Chondrocyte (in vitro differentiated cells): ENCODE measurements at regions not wholly inside any gene's neighbourhood (a gene's known extent, or its start where the extent isn't known, plus 50 kb on each side); places are given as distances from the start of the nearest gene placed in this dataset.

Experiments used
- DNase-seq: peaks from one replicate; pipeline ENCODE4 v3.0.0; 2021; ENCODE audit warnings: mixed read lengths, low spot score
- H3K27ac Mint-ChIP-seq: one replicate; pipeline ENCODE4 v1.8.0; 2021; ENCODE audit warnings: mild to moderate bottlenecking, moderate library complexity, mixed read lengths; ENCODE audit not compliant: unreplicated experiment
- H3K27me3 Mint-ChIP-seq: 2 replicates; pipeline ENCODE4 v1.8.0; 2021; ENCODE audit warnings: low read depth, mixed read lengths
- H3K36me3 Mint-ChIP-seq: 2 replicates; pipeline ENCODE4 v1.8.0; 2021; ENCODE audit warnings: low read depth, mixed read lengths
- H3K4me1 Mint-ChIP-seq: 2 replicates; pipeline ENCODE4 v1.8.0; 2021; ENCODE audit warnings: low read depth, mild to moderate bottlenecking, mixed read lengths
- H3K4me3 Mint-ChIP-seq: one replicate; pipeline ENCODE4 v1.8.0; 2021; ENCODE audit warnings: mild to moderate bottlenecking, moderate library complexity, mixed read lengths; ENCODE audit not compliant: unreplicated experiment
- H3K9me3 Mint-ChIP-seq: 2 replicates; pipeline ENCODE4 v1.8.0; 2021; ENCODE audit warnings: low read depth, mixed read lengths
- CTCF ChIP-seq: fragments of 200-600 bp; sonication (generic); IDR thresholded peaks from 2 replicates; pipeline ENCODE4 v1.5.0; 2021; ENCODE audit warnings: antibody characterized with exemption, mild to moderate bottlenecking, moderate library complexity

DNA sequence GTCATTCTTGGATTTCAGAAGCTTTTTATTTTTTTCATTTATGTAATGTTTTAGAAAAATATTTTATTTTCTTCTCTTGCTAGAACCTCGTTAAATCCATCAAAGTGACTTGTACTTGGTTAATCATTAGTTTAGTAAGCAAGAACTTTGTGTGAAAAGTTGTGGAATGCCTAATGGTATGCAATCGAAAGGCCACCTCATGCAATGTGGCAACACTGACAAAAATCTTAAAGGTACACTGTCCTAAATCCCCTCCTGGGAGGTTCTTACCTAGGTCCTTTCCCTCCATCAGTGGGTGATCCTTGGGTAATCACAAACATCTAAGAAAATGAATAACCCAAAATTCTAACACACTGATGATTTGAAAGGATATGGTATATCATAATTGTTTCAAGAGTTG is 304.2 kb downstream of the DNAH5 start:
- Mint-ChIP-seq H3K27ac (no peak overlapping the region), H3K36me3 (no peaks in the 10 kb centered on the region), H3K27me3 (no peaks in the 10 kb centered on the region), H3K9me3 (peaks cover 3% of the 10 kb centered on the region), H3K4me3 (no peak overlapping the region), H3K4me1 (no peaks in the 10 kb centered on the region)
- no peak for TF ChIP-seq CTCF
- no peak for DNase-seq

GRCh38 chr5:13632676-13633075 is 311.8 kb downstream of the DNAH5 start:
- H3K27ac Mint-ChIP-seq = no peak overlapping the region
- H3K36me3 Mint-ChIP-seq = no peaks in the 10 kb centered on the region
- H3K27me3 Mint-ChIP-seq = peaks cover 2% of the 10 kb centered on the region
- H3K4me1 Mint-ChIP-seq = no peaks in the 10 kb centered on the region
- H3K9me3 Mint-ChIP-seq = peaks cover 3% of the 10 kb centered on the region
- H3K4me3 Mint-ChIP-seq = no peak overlapping the region
- TF ChIP-seq CTCF = no peak
- no peak for DNase-seq

- no peaks in the 10 kb centered on the region for H3K36me3 Mint-ChIP-seq
- no peak overlapping the region for H3K4me3 Mint-ChIP-seq
- H3K27ac Mint-ChIP-seq = no peak overlapping the region
- no peak for DNase-seq
- TF ChIP-seq CTCF = no peak
- peaks cover 3% of the 10 kb centered on the region for H3K9me3 Mint-ChIP-seq
- no peaks in the 10 kb centered on the region for H3K4me1 Mint-ChIP-seq
- H3K27me3 Mint-ChIP-seq = peaks cover under 1% of the 10 kb centered on the region
Observed at GRCh38 chr5:13629218-13629617, 315.3 kb downstream of the DNAH5 start.

- no peak for DNase-seq
- Mint-ChIP-seq H3K9me3 (peaks cover 3% of the 10 kb centered on the region), H3K27me3 (no peaks in the 10 kb centered on the region), H3K27ac (no peak overlapping the region), H3K4me1 (no peaks in the 10 kb centered on the region), H3K36me3 (no peaks in the 10 kb centered on the region), H3K4me3 (no peak overlapping the region)
- no peak for TF ChIP-seq CTCF
Observed at GRCh38 chr5:13627673-13628454, 316.6 kb downstream of the DNAH5 start.

DNA sequence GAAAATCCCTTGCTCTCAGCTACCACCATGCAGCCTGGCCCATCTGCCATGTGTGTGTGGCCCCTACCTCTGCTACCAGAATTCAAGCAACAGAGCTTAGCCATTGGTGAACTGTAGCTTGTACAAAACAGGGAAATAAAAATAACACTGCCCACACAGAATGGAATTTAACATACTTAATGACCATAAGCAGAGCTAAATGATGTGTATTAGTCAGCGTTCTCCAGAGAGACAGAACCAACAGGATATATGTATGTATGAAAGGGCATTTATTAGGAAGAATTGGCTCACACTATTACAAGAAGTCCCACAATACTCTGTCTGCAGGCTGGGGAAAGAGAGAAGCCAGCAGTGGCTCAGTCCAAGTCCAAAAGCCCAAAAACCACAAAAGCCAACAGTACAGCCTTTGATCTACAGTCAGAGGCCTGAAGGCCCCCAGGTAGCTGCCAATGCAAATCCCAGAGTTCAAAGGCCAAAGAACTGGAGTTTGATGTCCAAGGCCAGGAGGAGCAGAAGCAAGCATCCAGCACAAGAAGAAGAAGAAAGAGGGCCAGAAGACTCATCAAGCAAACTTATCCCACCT is 318.8 kb downstream of the DNAH5 start:
- Mint-ChIP-seq H3K4me3 (no peak overlapping the region), H3K27ac (no peak overlapping the region), H3K9me3 (peaks cover 2% of the 10 kb centered on the region), H3K27me3 (no peaks in the 10 kb centered on the region), H3K36me3 (no peaks in the 10 kb centered on the region), H3K4me1 (no peaks in the 10 kb centered on the region)
- no peak for DNase-seq
- TF ChIP-seq CTCF = no peak
